ENCODE measurements at regions not wholly inside any gene's neighbourhood (a gene's known extent, or its start where the extent isn't known, plus 50 kb on each side); places are given as distances from the start of the nearest gene placed in this dataset.
"Not testable (repeated sequence)": the region's sequence is repeated elsewhere in the genome, so short reads cannot be mapped to it uniquely, and the experiment has no call there.

DNA sequence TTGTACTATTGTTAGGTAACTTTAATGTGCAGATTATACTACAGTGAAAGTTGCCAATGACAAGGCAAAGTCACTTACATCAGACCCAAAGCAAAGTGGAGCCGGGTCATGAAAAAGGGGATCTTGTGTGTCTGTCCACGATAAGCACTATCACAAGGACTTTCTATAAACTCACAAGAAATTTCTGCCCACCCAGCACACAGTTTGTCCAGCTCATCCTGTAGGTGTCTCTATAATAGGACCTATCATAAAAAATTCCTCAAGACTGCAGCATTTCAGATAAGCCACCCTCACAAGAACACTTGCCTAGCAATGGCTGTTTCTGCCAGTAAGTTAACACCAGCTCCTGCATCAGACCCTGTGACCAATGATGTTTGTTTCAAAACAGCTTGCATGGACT lies 335.9 kb downstream of the OR4F29 start:
- not testable (repeated sequence) for FAIRE-seq; DNase-seq (ENCODE audit: insufficient read length, low spot score)

DNA sequence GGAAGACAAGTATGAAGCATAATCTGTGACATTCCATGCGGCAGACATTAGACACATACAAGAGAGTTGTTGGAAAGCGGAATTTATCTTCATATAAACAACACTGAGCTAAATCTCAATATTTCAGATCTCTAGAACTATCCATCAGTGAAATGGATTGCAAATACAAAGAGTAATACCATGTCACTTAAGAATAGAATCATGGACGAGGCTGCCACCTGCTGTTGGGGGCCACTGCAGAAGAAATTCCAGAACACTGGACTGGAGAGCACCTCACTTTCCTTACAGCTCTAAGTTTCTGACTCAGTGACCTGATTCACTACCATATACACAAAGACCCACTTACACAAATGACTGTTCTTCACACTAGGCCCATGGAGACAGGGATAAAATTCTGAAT lies 346.7 kb downstream of the OR4F29 start:
- not testable (repeated sequence) for FAIRE-seq; DNase-seq (ENCODE audit: insufficient read length, low spot score)

DNA sequence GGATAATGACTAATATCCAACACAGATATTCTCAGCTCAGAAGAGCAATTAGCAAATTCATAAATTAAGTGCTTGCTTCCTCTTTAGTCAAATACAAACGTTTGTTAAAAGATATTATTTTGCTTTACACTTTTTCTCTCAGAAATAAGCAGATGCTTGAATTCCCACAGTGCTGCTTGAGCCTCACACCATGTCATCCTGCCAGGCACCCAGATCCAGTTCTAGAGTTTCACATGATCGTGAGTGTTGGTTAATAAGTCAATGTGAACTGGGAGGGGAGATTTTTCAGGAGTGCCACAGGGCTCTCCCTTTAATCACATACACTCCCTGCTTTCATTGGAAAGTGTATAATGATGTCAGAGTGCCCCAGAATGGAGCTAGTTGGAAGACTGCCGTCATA lies 352.0 kb downstream of the OR4F29 start:
- not testable (repeated sequence) for FAIRE-seq; DNase-seq (ENCODE audit: insufficient read length, low spot score)

DNA sequence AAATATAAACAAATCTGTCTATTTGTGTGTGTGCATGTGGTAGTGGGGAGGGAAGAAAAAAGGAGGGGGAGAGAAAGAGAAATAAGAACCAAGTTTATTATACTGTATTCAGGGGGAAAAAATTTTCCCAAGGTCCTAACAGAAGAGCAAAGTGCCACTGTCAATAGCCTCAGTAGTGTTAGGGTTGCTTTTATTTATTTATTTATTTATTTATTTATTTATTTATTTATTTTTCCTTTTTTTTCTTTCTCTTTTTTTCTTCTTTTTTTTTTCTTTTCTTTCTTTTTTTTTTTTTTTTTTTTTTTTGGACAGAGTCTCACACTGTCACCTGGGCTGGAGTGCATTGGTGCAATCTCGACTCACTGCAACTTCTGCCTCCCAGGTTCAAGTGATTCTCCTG lies 352.7 kb downstream of the OR4F29 start:
- FAIRE-seq; DNase-seq (ENCODE audit: insufficient read length, low spot score): not testable (repeated sequence)

DNA sequence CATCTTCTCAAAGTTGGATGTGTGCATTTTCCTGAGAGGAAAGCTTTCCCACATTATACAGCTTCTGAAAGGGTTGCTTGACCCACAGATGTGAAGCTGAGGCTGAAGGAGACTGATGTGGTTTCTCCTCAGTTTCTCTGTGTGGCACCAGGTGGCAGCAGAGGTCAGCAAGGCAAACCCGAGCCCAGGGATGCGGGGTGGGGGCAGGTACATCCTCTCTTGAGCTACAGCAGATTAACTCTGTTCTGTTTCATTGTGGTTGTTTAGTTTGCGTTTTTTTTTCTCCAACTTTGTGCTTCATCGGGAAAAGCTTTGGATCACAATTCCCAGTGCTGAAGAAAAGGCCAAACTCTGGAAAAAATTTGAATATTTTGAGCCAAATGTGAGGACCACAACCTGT lies 360.2 kb downstream of the OR4F29 start:
- FAIRE-seq; DNase-seq (ENCODE audit: insufficient read length, low spot score): not testable (repeated sequence)

DNA sequence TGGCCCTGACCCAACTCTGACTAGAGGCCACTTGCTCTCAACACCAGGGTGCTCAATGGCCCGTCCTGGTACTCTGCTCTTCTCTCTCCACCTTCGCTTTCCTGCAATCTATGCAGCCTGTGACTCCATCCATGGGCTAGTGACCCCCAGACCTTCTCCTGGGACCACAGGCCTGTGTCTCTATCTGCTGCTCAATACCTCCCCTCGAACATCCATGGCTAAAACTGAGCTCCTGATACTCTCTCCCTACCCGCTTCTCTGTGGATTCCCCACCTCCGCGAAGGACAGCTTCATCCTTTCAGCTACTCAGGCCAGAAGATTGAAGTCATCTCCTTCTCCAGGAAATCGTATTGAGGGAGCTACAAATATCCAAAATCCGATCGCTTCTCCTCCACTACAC lies 363.4 kb downstream of the OR4F29 start:
- FAIRE-seq; DNase-seq (ENCODE audit: insufficient read length, low spot score): not testable (repeated sequence)

DNA sequence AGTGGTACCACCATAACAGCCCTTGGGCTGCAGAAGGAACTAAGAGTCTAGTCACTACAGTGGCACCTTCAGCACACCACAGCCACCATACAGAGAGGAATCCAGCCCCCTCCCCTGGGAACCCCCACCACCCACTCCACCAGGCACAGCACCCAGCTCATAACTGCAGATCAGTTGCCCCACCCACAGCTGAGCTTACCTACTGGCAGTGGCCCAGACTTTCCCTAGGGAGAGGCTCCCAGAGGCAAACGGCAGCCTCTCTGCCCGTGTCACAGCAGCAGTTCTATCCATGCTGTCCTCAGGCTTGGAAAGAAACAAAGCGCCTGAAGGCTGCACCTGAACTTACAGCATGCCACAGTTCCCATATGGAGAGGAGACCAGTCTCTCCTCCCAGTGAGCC lies 372.3 kb downstream of the OR4F29 start:
- DNase-seq (ENCODE audit: insufficient read length, low spot score); FAIRE-seq: not testable (repeated sequence)

DNA sequence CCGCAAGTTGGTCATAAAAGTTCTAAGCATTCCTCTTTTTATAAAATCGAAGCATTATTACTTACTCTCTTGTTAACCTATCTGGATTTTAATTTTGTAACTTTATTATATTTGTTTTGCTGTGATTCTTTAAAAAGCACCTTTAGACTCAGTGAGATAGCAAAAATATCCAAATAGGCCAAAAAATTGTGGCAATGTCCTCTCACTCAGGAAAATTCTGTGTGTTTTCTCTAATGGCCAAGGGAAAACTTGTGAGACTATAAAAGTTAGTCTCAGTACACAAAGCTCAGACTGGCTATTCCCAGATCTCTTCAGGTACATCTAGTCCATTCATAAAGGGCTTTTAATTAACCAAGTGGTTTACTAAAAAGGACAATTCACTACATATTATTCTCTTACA lies 386.4 kb downstream of the OR4F29 start, which contains the start of gene OR4F5:
TSS of gene OR4F5 (plus strand) at position 301 of the 400 bp plus-strand sequence.
- FAIRE-seq; DNase-seq (ENCODE audit: insufficient read length, low spot score): not testable (repeated sequence)

DNA sequence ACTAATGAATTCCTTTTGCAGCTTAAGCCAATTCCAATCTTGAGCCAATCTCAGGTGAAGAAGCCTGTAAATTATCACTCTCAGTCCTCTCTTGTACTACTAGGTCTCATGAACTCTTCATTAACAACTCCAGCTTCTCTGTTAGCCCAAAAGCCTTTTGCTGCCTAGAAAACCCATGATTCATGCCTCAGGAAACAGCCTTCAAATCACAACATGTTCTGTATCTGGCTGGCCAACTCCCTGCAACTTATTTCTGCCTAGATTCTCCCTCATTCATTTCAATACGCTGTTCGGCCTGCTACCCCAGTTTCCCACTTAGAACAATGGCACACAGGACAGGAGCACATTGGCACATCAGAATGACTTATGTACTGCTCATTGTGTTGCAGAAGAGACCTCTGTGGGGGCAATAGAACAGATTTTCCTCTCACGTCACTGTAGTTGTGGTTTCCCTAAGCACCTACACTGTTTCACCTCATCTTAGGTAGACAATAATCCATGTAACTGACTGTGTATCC lies 395.4 kb downstream of the OR4F29 start:
- FAIRE-seq; DNase-seq (ENCODE audit: insufficient read length, low spot score): not testable (repeated sequence)

DNA sequence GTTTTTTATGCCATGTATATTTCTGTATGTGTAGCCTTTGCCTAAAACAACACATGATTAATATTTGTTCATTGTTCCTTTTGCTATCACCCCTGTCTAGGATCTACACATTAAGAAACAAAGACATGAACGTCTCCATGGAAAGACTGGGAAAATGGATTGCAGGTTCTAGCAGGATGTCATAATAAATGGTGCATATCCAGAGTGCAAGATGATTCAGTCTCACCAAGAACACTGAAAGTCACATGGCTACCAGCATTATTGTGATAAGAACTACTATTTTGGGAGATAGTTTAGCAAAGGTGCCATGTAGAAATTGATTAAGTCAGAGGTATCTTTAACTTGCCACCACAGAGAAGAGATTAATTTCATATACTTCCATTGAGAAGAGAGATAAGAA lies 398.3 kb downstream of the OR4F29 start:
- not testable (repeated sequence) for DNase-seq (ENCODE audit: insufficient read length, low spot score); FAIRE-seq

DNA sequence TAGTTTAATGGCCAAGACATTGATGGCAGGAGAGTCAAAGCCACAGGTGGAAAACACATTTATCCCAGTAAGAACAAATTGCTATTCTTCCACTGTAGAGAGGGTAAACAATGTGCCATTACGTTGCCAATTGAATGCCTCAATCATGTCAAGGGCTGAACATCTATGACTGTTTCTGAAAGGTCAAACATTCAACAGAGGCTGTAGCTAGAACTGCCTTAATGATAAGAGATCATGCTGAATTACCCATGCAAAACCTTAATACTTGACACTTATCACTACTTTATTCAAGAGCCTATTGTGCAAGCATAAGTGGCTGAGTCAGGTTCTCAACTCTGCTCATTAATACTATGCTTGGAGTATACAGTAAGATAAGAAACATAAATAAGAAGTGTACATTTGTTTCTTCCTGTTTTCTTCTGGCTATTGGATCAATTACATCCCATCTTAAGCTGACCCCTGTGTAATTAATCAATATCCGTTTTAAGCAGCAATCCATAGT lies 409.5 kb downstream of the OR4F29 start:
- not testable (repeated sequence) for FAIRE-seq; DNase-seq (ENCODE audit: insufficient read length, low spot score)

DNA sequence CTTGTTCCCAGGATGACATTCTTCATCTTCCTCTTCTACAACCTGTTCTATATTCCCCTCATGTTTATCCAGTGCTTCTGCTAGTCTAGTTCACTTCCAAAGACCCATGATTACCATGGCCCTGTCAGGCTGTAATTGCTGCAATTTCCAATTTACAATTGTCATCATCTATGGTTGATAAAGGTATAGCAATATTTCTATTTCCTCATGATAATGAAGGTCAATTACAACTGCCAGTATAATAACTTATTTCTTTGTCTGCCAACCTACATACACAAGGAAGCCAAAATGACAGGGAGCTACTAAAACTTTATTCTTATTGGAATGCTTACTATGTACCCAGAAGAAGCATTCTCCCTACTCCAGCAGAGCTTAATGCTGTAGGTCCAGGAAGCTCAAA lies 410.3 kb downstream of the OR4F29 start:
- DNase-seq (ENCODE audit: insufficient read length, low spot score); FAIRE-seq: not testable (repeated sequence)

DNA sequence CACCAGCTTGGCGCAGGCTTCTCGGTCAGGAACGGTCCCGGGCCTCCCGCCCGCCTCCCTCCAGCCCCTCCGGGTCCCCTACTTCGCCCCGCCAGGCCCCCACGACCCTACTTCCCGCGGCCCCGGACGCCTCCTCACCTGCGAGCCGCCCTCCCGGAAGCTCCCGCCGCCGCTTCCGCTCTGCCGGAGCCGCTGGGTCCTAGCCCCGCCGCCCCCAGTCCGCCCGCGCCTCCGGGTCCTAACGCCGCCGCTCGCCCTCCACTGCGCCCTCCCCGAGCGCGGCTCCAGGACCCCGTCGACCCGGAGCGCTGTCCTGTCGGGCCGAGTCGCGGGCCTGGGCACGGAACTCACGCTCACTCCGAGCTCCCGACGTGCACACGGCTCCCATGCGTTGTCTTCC lies 422.3 kb downstream of the OR4F29 start:
- not testable (repeated sequence) for DNase-seq (ENCODE audit: insufficient read length, low spot score); FAIRE-seq

DNA sequence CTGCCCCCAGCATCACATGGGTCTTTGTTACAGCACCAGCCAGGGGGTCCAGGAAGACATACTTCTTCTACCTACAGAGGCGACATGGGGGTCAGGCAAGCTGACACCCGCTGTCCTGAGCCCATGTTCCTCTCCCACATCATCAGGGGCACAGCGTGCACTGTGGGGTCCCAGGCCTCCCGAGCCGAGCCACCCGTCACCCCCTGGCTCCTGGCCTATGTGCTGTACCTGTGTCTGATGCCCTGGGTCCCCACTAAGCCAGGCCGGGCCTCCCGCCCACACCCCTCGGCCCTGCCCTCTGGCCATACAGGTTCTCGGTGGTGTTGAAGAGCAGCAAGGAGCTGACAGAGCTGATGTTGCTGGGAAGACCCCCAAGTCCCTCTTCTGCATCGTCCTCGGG lies 434.2 kb downstream of the OR4F29 start:
- FAIRE-seq; DNase-seq (ENCODE audit: insufficient read length, low spot score): not testable (repeated sequence)

DNA sequence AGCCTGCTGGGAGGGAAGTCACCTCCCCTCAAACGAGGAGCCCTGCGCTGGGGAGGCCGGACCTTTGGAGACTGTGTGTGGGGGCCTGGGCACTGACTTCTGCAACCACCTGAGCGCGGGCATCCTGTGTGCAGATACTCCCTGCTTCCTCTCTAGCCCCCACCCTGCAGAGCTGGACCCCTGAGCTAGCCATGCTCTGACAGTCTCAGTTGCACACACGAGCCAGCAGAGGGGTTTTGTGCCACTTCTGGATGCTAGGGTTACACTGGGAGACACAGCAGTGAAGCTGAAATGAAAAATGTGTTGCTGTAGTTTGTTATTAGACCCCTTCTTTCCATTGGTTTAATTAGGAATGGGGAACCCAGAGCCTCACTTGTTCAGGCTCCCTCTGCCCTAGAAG lies 435.5 kb downstream of the OR4F29 start:
- FAIRE-seq; DNase-seq (ENCODE audit: insufficient read length, low spot score): not testable (repeated sequence)

DNA sequence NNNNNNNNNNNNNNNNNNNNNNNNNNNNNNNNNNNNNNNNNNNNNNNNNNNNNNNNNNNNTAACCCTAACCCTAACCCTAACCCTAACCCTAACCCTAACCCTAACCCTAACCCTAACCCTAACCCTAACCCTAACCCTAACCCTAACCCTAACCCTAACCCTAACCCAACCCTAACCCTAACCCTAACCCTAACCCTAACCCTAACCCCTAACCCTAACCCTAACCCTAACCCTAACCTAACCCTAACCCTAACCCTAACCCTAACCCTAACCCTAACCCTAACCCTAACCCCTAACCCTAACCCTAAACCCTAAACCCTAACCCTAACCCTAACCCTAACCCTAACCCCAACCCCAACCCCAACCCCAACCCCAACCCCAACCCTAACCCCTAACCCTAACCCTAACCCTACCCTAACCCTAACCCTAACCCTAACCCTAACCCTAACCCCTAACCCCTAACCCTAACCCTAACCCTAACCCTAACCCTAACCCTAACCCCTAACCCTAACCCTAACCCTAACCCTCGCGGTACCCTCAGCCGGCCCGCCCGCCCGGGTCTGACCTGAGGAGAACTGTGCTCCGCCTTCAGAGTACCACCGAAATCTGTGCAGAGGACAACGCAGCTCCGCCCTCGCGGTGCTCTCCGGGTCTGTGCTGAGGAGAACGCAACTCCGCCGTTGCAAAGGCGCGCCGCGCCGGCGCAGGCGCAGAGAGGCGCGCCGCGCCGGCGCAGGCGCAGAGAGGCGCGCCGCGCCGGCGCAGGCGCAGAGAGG lies 441.3 kb downstream of the OR4F29 start:
- not testable (repeated sequence) for FAIRE-seq; DNase-seq (ENCODE audit: insufficient read length, low spot score)
